ENCODE measurements at regions not wholly inside any gene's neighbourhood (a gene's known extent, or its start where the extent isn't known, plus 50 kb on each side); places are given as distances from the start of the nearest gene placed in this dataset.

DNA sequence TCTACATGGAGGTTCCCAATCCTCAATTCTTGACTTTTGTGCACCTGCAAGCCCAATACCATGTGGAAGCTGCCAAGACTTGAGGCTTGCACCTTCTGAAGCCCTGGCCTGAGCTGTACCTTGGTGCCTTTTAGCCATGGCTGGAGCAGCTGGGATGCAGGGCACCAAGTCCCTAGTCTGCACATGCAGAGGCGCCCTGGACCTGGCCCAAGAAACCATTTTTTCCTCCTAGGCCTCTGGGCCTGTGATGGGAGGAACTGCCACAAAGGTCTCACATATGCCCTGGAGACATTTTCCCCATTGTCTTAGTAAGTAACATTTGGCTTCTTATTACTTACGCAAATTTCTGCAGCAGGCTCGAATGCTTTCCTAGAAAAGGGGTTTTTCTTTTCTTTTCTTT lies 431.9 kb upstream of the ANO5 start:
- Histone ChIP-seq H3K4me1 (no peaks in the 10 kb centered on the region), H3K27ac (no peak overlapping the region), H3K9me3 (peaks cover 0 to 34% of the 10 kb centered on the region in 2 donors), H3K27me3 (no peaks in the 10 kb centered on the region), H3K4me3 (no peak overlapping the region), H3K36me3 (no peaks in the 10 kb centered on the region)
- no peak for TF ChIP-seq CTCF (IDR thresholded peaks at IDR 0.05)
- intact Hi-C loops (cut with DNase I), result no loop called here
- ATAC-seq (no peak), DNase-seq (no peak)

DNA sequence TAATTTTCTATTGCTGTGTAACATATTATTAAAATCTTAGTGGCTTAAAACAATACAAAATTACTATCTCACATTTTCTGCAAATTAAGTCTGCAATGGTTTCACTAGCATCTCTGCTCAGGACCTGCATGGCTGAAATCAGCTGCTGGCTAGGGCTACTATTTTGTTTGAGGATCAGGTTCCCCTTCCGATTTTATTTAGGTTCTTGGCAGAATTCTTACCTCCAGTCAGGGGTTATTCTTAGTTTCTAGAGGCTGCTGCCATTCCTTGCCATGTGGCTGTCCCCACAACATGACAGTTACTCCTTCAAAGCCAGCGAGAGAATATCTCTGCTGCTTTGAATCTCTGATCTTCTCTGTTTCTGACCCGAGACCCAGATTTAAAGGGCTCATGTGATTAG lies 424.5 kb upstream of the ANO5 start:
- intact Hi-C loops (cut with DNase I), result no loop called here
- Histone ChIP-seq H3K4me1 (no peaks in the 10 kb centered on the region), H3K27me3 (no peaks in the 10 kb centered on the region), H3K27ac (no peak overlapping the region), H3K36me3 (no peaks in the 10 kb centered on the region), H3K9me3 (peaks cover 0 to 4% of the 10 kb centered on the region in 2 donors), H3K4me3 (no peak overlapping the region)
- no peak for DNase-seq
- no peak for TF ChIP-seq CTCF (IDR thresholded peaks at IDR 0.05)
- no peak for ATAC-seq

GRCh38 chr11:21769188-21769587 lies 423.7 kb upstream of the ANO5 start:
- H3K9me3 ChIP-seq, result peaks cover 0 to 6% of the 10 kb centered on the region in 2 donors
- no peak for TF ChIP-seq CTCF (IDR thresholded peaks at IDR 0.05)
- H3K36me3 ChIP-seq, result no peaks in the 10 kb centered on the region
- intact Hi-C loops (cut with DNase I), result no loop called here
- H3K27ac ChIP-seq, result no peak overlapping the region
- no peaks in the 10 kb centered on the region for H3K4me1 ChIP-seq
- ATAC-seq, result no peak
- no peak for DNase-seq
- no peak overlapping the region for H3K4me3 ChIP-seq
- no peaks in the 10 kb centered on the region for H3K27me3 ChIP-seq

DNA sequence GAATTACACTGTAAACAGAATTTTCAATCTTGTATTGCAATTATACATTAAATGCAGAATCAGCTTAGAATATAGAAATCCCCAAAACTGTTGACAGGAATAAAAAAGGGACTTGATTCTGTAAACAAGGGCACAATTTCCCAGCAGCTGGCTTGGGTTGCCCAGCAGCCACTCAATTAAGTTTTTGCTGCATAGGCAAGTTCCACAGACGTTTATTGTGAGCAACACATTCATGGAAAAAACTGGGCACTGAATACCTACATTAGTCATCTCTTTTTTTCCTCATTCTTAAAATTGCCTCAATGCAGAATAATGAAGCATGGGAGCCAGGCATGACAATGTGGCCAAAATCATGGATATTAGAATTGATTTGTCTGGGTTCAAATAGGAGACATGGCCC lies 421.8 kb upstream of the ANO5 start:
- DNase-seq, result peak in 1 of 4 donors; percentile 0

DNA sequence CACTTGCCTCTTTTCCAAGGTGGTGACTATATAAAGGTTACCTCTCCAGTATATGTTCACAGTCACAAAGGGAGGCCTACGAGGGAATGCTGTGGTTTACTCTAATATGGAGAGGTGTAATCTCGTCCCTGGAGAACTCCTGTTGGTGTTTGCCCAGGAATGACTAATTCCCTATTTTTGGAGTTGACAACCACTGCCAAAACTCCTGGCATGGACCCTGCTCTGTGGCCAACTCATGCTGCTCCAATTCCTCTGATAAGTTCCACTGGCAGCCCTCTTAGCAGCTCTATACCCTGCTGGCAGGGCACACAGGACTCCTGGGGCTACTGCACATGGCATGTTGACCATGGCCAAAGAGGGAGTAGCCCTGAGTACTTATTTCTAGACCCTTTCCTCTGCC lies 418.7 kb upstream of the ANO5 start:
- ATAC-seq (no peak), DNase-seq (no peak)
- Histone ChIP-seq H3K36me3 (no peaks in the 10 kb centered on the region), H3K27ac (no peak overlapping the region), H3K27me3 (no peaks in the 10 kb centered on the region), H3K4me1 (no peaks in the 10 kb centered on the region), H3K4me3 (no peak overlapping the region), H3K9me3 (peaks cover 0 to 6% of the 10 kb centered on the region in 2 donors)
- no peak for TF ChIP-seq CTCF (IDR thresholded peaks at IDR 0.05)
- intact Hi-C loops (cut with DNase I), result no loop called here

More for the DNA sequence above, 421.8 kb upstream of the ANO5 start:
- no peaks in the 10 kb centered on the region for H3K36me3 ChIP-seq
- no peak overlapping the region for H3K27ac ChIP-seq
- no peaks in the 10 kb centered on the region for H3K27me3 ChIP-seq
- TF ChIP-seq CTCF (IDR thresholded peaks at IDR 0.05), result no peak
- peaks cover 0 to 6% of the 10 kb centered on the region in 2 donors for H3K9me3 ChIP-seq
- H3K4me3 ChIP-seq, result no peak overlapping the region
- intact Hi-C loops (cut with DNase I), result no loop called here
- no peak for ATAC-seq
- no peaks in the 10 kb centered on the region for H3K4me1 ChIP-seq
